ENCODE measurements at regions not wholly inside any gene's neighbourhood (a gene's known extent, or its start where the extent isn't known, plus 50 kb on each side); places are given as distances from the start of the nearest gene placed in this dataset.

GRCh38 chr5:105230516-105231157 lies 1668.0 kb upstream of the NUDT12 start:
- TF ChIP-seq CTCF (tag by site-specific recombination; IDR thresholded peaks at IDR 0.05) (no peak), ZNF133 (tag by site-specific recombination; IDR thresholded peaks at IDR 0.05) (no peak), ATF2 (tag by site-specific recombination; IDR thresholded peaks at IDR 0.05; ENCODE audit: low read depth) (no peak), ZNF174 (tag by site-specific recombination; IDR thresholded peaks at IDR 0.05) (no peak)

All from HEK293 (cell line).